Stimulated activated CD4-positive, alpha-beta T cell treated with anti-CD3 and anti-CD28 coated beads, Interleukin-1b, Interleukin-23, amount 100 ng/mL, for 4 hours (primary cell): ENCODE measurements at regions not wholly inside any gene's neighbourhood (a gene's known extent, or its start where the extent isn't known, plus 50 kb on each side); places are given as distances from the start of the nearest gene placed in this dataset.
"Not testable (repeated sequence)": the region's sequence is repeated elsewhere in the genome, so short reads cannot be mapped to it uniquely, and the experiment has no call there.

Source experiments
- DNase-seq, 2 donors: peaks; one replicate each; pipeline ENCODE4 v3.0.0-alpha.2; 2020; ENCODE audit warnings: low read depth in 2 of 2

GRCh38 chr13:70789751-70790150 lies 681.5 kb upstream of the KLHL1 start:
- DNase-seq, result no peak

- no peak for DNase-seq
Observed at GRCh38 chr13:70788074-70788473, 679.8 kb upstream of the KLHL1 start.

GRCh38 chr13:70784207-70784989 lies 676.1 kb upstream of the KLHL1 start:
- no peak for DNase-seq

- DNase-seq, result no peak
Observed at GRCh38 chr13:70769817-70770216, 661.6 kb upstream of the KLHL1 start.

- no peak for DNase-seq
Observed at GRCh38 chr13:70758932-70759331, 650.7 kb upstream of the KLHL1 start.

- DNase-seq, result no peak
Observed at GRCh38 chr13:70756088-70756487, 647.8 kb upstream of the KLHL1 start.

GRCh38 chr13:70755456-70755855 lies 647.2 kb upstream of the KLHL1 start:
- DNase-seq, result no peak

- no peak for DNase-seq
Observed at GRCh38 chr13:70747262-70747661, 639.0 kb upstream of the KLHL1 start.

GRCh38 chr13:70746469-70746868 lies 638.2 kb upstream of the KLHL1 start:
- DNase-seq, result not testable (repeated sequence)

GRCh38 chr13:70736622-70737317 lies 628.5 kb upstream of the KLHL1 start:
- DNase-seq, result no peak

GRCh38 chr13:70732611-70733010 lies 624.4 kb upstream of the KLHL1 start:
- no peak for DNase-seq

GRCh38 chr13:70729369-70729768 lies 621.1 kb upstream of the KLHL1 start:
- no peak for DNase-seq

- DNase-seq, result no peak
Observed at GRCh38 chr13:70723732-70724131, 615.5 kb upstream of the KLHL1 start.

- no peak for DNase-seq
Observed at GRCh38 chr13:70720386-70720785, 612.1 kb upstream of the KLHL1 start.

GRCh38 chr13:70714993-70715392 lies 606.7 kb upstream of the KLHL1 start:
- no peak for DNase-seq

- no peak for DNase-seq
Observed at GRCh38 chr13:70708775-70709174, 600.5 kb upstream of the KLHL1 start.

- DNase-seq, result no peak
Observed at GRCh38 chr13:70703755-70704154, 595.5 kb upstream of the KLHL1 start.

GRCh38 chr13:70694996-70695715 lies 586.9 kb upstream of the KLHL1 start:
- no peak for DNase-seq

- no peak for DNase-seq
Observed at GRCh38 chr13:70668983-70669382, 560.7 kb upstream of the KLHL1 start.

- no peak for DNase-seq
Observed at GRCh38 chr13:70668293-70668692, 560.0 kb upstream of the KLHL1 start.

GRCh38 chr13:70666883-70667556 lies 558.8 kb upstream of the KLHL1 start:
- no peak for DNase-seq
